ENCODE measurements at regions not wholly inside any gene's neighbourhood (a gene's known extent, or its start where the extent isn't known, plus 50 kb on each side); places are given as distances from the start of the nearest gene placed in this dataset.

- TF ChIP-seq, protein P1, sequence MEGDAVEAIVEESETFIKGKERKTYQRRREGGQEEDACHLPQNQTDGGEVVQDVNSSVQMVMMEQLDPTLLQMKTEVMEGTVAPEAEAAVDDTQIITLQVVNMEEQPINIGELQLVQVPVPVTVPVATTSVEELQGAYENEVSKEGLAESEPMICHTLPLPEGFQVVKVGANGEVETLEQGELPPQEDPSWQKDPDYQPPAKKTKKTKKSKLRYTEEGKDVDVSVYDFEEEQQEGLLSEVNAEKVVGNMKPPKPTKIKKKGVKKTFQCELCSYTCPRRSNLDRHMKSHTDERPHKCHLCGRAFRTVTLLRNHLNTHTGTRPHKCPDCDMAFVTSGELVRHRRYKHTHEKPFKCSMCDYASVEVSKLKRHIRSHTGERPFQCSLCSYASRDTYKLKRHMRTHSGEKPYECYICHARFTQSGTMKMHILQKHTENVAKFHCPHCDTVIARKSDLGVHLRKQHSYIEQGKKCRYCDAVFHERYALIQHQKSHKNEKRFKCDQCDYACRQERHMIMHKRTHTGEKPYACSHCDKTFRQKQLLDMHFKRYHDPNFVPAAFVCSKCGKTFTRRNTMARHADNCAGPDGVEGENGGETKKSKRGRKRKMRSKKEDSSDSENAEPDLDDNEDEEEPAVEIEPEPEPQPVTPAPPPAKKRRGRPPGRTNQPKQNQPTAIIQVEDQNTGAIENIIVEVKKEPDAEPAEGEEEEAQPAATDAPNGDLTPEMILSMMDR (conservative IDR thresholded peaks at IDR 0.05; ENCODE audit: low read depth, low read length), result no peak
- DNase-seq (ENCODE audit: low read depth), result no peak
Measured at GRCh38 chr4:115433491-115433890, 320.1 kb upstream of the NDST4 start.

GRCh38 chr4:115430024-115430423 is 316.6 kb upstream of the NDST4 start:
- no peak overlapping the region for H3K4me3 ChIP-seq (ENCODE audit: low read depth, low read length)
- TF ChIP-seq, protein P1 (conservative IDR thresholded peaks at IDR 0.05; ENCODE audit: low read depth, low read length), result no peak
- no peak for DNase-seq (ENCODE audit: low read depth)

More at GRCh38 chr4:115433491-115433890, 320.1 kb upstream of the NDST4 start:
- H3K4me3 ChIP-seq (ENCODE audit: low read depth, low read length), result no peak overlapping the region

- no peak for DNase-seq (ENCODE audit: low read depth)
- H3K4me3 ChIP-seq (ENCODE audit: low read depth, low read length), result no peak overlapping the region
- TF ChIP-seq, protein P1 (conservative IDR thresholded peaks at IDR 0.05; ENCODE audit: low read depth, low read length), result no peak
Measured at GRCh38 chr4:115428455-115428854, 315.0 kb upstream of the NDST4 start.

DNA sequence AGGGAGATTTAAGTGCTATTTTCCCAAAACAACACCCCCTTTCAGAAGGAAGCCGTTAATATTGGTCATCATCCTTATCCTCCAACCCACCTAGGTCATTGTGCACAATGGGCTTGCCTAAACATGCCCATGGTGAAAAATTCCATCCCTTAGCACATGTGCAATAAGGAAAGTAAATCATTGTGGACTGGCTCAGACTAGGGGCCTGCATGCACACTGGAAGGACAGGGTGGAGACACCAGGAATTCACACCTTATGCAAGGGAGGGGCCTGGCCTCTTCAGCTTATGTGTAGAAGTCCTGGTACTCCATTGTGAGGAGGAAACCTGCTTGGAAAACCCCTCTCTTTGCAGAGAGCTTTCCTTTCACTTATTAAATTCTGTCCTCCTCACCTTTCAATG is 311.4 kb upstream of the NDST4 start:
- H3K4me3 ChIP-seq (ENCODE audit: low read depth, low read length), result no peak overlapping the region
- no peak for DNase-seq (ENCODE audit: low read depth)
- TF ChIP-seq, protein P1 (conservative IDR thresholded peaks at IDR 0.05; ENCODE audit: low read depth, low read length), result no peak

DNA sequence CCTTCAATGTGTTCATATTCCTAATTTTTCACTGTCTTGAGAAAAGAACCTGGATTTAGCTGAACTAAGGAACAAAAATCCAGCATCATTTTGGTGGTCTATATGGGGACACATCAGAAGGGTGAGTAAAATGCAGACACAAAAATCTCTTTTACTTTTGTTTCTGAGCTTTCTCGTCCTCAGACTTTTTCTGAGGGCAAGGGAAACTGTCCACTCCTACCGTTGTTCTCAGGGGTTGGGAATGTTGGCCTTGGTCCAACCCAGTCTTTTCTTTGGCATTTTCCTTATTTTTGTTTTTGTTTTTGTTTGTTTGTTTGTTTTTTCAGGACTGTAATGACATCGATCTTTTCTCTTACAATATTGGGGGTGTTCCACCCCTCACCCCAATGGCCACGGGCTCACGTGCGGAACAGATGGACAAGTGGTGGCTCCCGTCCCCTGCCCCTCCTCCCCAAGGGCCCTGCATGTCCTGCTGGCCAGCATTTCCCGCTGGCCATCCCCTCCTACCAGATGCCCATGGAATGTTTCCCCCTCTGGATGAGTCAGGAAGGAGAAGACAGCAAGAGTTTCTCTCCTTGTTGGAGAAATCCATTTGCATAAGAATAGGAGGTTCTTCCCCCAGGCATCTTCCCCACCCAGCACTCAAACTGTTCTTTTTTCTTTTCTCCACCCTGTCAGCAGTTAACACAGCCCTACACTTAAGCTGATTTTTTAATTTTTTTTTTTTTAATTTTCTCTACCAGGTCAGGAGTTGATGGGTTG is 305.4 kb upstream of the NDST4 start:
- no peak for DNase-seq (ENCODE audit: low read depth)
- H3K4me3 ChIP-seq (ENCODE audit: low read depth, low read length), result no peak overlapping the region
- TF ChIP-seq, protein P1 (conservative IDR thresholded peaks at IDR 0.05; ENCODE audit: low read depth, low read length), result no peak

DNA sequence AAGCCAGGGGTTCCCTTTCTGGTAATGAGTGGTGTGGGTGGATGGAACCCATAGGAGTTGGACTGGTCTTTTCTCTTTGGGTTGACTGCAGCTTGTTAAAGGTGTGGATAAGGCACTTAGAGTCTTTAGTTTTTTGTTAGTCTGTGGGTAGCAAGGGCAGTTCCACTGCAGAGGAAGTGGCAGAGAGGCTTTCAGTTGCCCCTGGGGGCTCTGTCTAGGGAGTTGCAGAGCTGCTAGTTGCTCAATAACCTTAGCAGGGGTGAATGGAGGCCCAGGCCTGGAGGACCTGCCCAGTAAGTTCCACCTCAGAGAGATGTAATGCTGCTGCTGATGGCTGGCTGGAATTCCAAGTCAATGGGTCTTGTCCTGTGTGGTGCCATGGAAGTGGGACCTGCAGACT is 282.6 kb upstream of the NDST4 start:
- DNase-seq (ENCODE audit: low read depth), result no peak
- H3K4me3 ChIP-seq (ENCODE audit: low read depth, low read length), result no peak overlapping the region
- TF ChIP-seq, protein P1 (conservative IDR thresholded peaks at IDR 0.05; ENCODE audit: low read depth, low read length), result no peak

DNA sequence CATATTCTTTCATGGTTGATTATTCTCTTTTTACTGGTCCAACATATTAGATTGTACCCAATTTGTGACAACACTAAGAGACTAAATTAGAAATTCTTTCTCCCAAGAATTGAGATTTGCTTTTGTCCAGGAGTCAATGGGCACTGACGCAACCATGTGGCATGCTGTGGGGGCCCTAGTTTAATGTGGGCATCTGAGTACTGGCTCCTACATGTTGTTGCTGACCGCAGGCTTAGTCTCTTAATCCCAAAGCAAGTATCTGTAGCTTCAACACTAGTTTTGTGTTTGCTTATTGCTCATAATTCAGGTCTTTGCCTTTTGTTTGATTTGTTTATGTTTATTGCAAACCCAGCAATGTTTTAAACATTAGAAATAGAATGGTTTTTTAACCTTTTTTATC is 263.4 kb upstream of the NDST4 start:
- TF ChIP-seq, protein P1 (conservative IDR thresholded peaks at IDR 0.05; ENCODE audit: low read depth, low read length), result no peak
- H3K4me3 ChIP-seq (ENCODE audit: low read depth, low read length), result no peak overlapping the region
- no peak for DNase-seq (ENCODE audit: low read depth)

Measured in epithelial cell of proximal tubule (primary cell).